SK-N-SH (cell line): ENCODE measurements at regions not wholly inside any gene's neighbourhood (a gene's known extent, or its start where the extent isn't known, plus 50 kb on each side); places are given as distances from the start of the nearest gene placed in this dataset.

ENCODE experiments used
- CTCF ChIA-PET: fragments of 300-600, 350-600 bp; formaldehyde crosslinking; extraction: SDS; loops from one replicate; lab custom pipeline; 2021; lab: Yijun Ruan, JAX
- POLR2A ChIA-PET: fragments of 350-600 bp; sonication (Branson Sonifier 250); formaldehyde crosslinking; extraction: SDS; loops from one replicate; lab custom pipeline; 2020; ENCODE audit warnings: antibody characterized with exemption, inconsistent platforms; lab: Yijun Ruan, JAX
- DNase-seq: peaks from one replicate; pipeline ENCODE4 v3.0.0; 2012
- H2AFZ ChIP-seq: fragments of 200-600 bp; sonication (generic); 2 replicates; pipeline ENCODE4 v1.8.1; 2016; ENCODE audit warnings: antibody characterized with exemption, mild to moderate bottlenecking, low read depth
- H3F3A ChIP-seq: fragments of 200-600 bp; sonication (generic); replicated peaks from 2 replicates; pipeline ENCODE3; 2016; ENCODE audit warnings: antibody characterized with exemption, mild to moderate bottlenecking; ENCODE audit not compliant: insufficient read depth
- H3K27ac ChIP-seq, 2 experiments: fragments of 200-500 bp in 1 of 2; fragments of 200-600 bp in 1 of 2; sonication (Bioruptor generic) in 1 of 2; sonication (generic), shearing (Covaris generic) in 1 of 2; 2 replicates each; pipeline versions ENCODE4 v1.5.1 to v1.6.1; 2014 to 2016; ENCODE audit warnings: low read depth in 2 of 2, inconsistent platforms in 1 of 2, low read length in 1 of 2, mild to moderate bottlenecking in 1 of 2, mixed read lengths in 1 of 2
- H3K27me3 ChIP-seq: fragments of 200-600 bp; sonication (generic), shearing (Covaris generic); 2 replicates; pipeline ENCODE4 v1.6.1; 2016; ENCODE audit warnings: mixed run types; ENCODE audit not compliant: insufficient read depth
- H3K36me3 ChIP-seq, 2 experiments: fragments of 200-500 bp in 1 of 2; fragments of 200-600 bp in 1 of 2; sonication (Bioruptor generic) in 1 of 2; sonication (generic) in 1 of 2; replicated peaks in 1 of 2; 2 replicates each; pipeline versions ENCODE3 to v1.5.1; 2014 to 2016; ENCODE audit warnings: low read length in 1 of 2, mild to moderate bottlenecking in 1 of 2; ENCODE audit not compliant: insufficient read depth in 2 of 2, control insufficient read depth in 1 of 2
- H3K4me1 ChIP-seq, 2 experiments: fragments of 200-500 bp in 1 of 2; fragments of 200-600 bp in 1 of 2; sonication (Bioruptor generic) in 1 of 2; sonication (generic), shearing (Covaris generic) in 1 of 2; 2 replicates each; pipeline versions ENCODE4 v1.5.1 to v1.6.1; 2014 to 2016; ENCODE audit warnings: low read depth in 1 of 2, low read length in 1 of 2, mixed run types in 1 of 2; ENCODE audit not compliant: insufficient read depth in 2 of 2, control insufficient read depth in 1 of 2
- H3K4me2 ChIP-seq: fragments of 200-600 bp; sonication (generic), shearing (Covaris generic); 2 replicates; pipeline ENCODE4 v1.6.1; 2017; ENCODE audit warnings: mixed run types
- H3K4me3 ChIP-seq, 2 experiments: fragments of 200-500 bp in 1 of 2; fragments of 200-600 bp in 1 of 2; sonication (Bioruptor generic) in 1 of 2; sonication (generic), shearing (Covaris generic) in 1 of 2; 2 replicates each; pipeline versions ENCODE4 v1.5.1 to v1.8.1; 2014 to 2016; ENCODE audit warnings: low read depth in 2 of 2, inconsistent platforms in 1 of 2, low read length in 1 of 2, mild to moderate bottlenecking in 1 of 2, mixed read lengths in 1 of 2, moderate library complexity in 1 of 2
- H3K79me2 ChIP-seq: fragments of 200-600 bp; sonication (generic); 2 replicates; pipeline ENCODE4 v1.8.1; 2017; ENCODE audit warnings: mild to moderate bottlenecking; ENCODE audit not compliant: insufficient read depth
- H3K9ac ChIP-seq: fragments of 200-600 bp; sonication (generic); 2 replicates; pipeline ENCODE4 v1.6.1; 2017; ENCODE audit warnings: mixed run types
- H3K9me2 ChIP-seq: fragments of 200-600 bp; sonication (generic); 2 replicates; pipeline ENCODE4 v1.6.1; 2017; ENCODE audit warnings: mixed run types
- H3K9me3 ChIP-seq: fragments of 200-600 bp; sonication (generic); 2 replicates; pipeline ENCODE4 v1.6.1; 2017; ENCODE audit warnings: mixed run types, mild to moderate bottlenecking, moderate library complexity
- H4K20me1 ChIP-seq: fragments of 200-600 bp; sonication (generic); 2 replicates; pipeline ENCODE4 v1.6.1; 2017; ENCODE audit warnings: mild to moderate bottlenecking, mixed run types; ENCODE audit not compliant: insufficient read depth
- CTCF ChIP-seq: fragments of 200-600 bp; sonication (generic); IDR thresholded peaks from 2 replicates; pipeline ENCODE4 v1.6.1; 2017; ENCODE audit warnings: antibody characterized with exemption, mild to moderate bottlenecking, moderate library complexity
- EP300 ChIP-seq, 2 experiments: IDR thresholded peaks; 2 replicates each; pipeline versions ENCODE4 v1.4.0 to v1.6.1; 2012; ENCODE audit warnings: borderline replicate concordance in 1 of 2, low read depth in 1 of 2, low read length in 1 of 2
- FOXM1 ChIP-seq: IDR thresholded peaks from 2 replicates; pipeline ENCODE4 v1.4.0; 2012; ENCODE audit warnings: low read depth, mild to moderate bottlenecking
- GABPA ChIP-seq: IDR thresholded peaks from 2 replicates; pipeline ENCODE4 v1.4.0; 2012; ENCODE audit warnings: low read depth, mild to moderate bottlenecking
- GATA2 ChIP-seq: sonication (generic); formaldehyde crosslinking; IDR thresholded peaks from 2 replicates; pipeline ENCODE4 v1.5.0; 2020; ENCODE audit warnings: mild to moderate bottlenecking, missing genetic modification reagents
- MEF2A ChIP-seq: IDR thresholded peaks from 2 replicates; pipeline ENCODE4 v1.4.0; 2012; ENCODE audit warnings: low read depth, borderline replicate concordance
- NFIC ChIP-seq: IDR thresholded peaks from 2 replicates; pipeline ENCODE4 v1.4.0; 2012; ENCODE audit warnings: borderline replicate concordance
- NRF1 ChIP-seq: IDR thresholded peaks from 2 replicates; pipeline ENCODE4 v1.6.1; 2012; ENCODE audit warnings: low read depth, mild to moderate bottlenecking, low read length
- RCOR1 ChIP-seq: fragments of 150-350 bp; IDR thresholded peaks from 2 replicates; pipeline ENCODE4 v1.6.1; 2017; ENCODE audit warnings: antibody characterized with exemption, low read length
- REST ChIP-seq: IDR thresholded peaks from 2 replicates; pipeline ENCODE4 v1.6.1; 2012; ENCODE audit warnings: mild to moderate bottlenecking, low read depth, low read length, moderate library complexity
- RFX5 ChIP-seq: IDR thresholded peaks from 2 replicates; pipeline ENCODE4 v1.6.1; 2012; ENCODE audit warnings: mild to moderate bottlenecking, improper control_type of control experiment, low read length
- RXRA ChIP-seq: IDR thresholded peaks from 2 replicates; pipeline ENCODE4 v1.4.0; 2012; ENCODE audit warnings: low read depth, mild to moderate bottlenecking, borderline replicate concordance
- TAF1 ChIP-seq: IDR thresholded peaks from 2 replicates; pipeline ENCODE4 v1.6.1; 2012; ENCODE audit warnings: low read depth, mild to moderate bottlenecking, low read length, moderate library complexity, borderline replicate concordance
- USF2 ChIP-seq: fragments of 150-350 bp; IDR thresholded peaks from 2 replicates; pipeline ENCODE4 v1.6.1; 2017; ENCODE audit warnings: antibody characterized with exemption, low read length, low read depth, borderline replicate concordance
- YY1 ChIP-seq: IDR thresholded peaks from 2 replicates; pipeline ENCODE4 v1.4.0; 2012; ENCODE audit warnings: low read depth, mild to moderate bottlenecking
- WGBS: methylation state at CpG from one replicate; pipeline ENCODE4 v1.1.6; 2017; ENCODE audit warnings: low lambda C conversion rate; 5-methylcytosine and 5-hydroxymethylcytosine counted together
- TF ChIP-seq, protein P1 (sequence below): IDR thresholded peaks from 2 replicates; pipeline ENCODE4; 2012
- TF ChIP-seq, protein P2 (sequence below): IDR thresholded peaks from 2 replicates; pipeline ENCODE4 v1.4.0; 2012; ENCODE audit warnings: low read depth, borderline replicate concordance

DNA sequence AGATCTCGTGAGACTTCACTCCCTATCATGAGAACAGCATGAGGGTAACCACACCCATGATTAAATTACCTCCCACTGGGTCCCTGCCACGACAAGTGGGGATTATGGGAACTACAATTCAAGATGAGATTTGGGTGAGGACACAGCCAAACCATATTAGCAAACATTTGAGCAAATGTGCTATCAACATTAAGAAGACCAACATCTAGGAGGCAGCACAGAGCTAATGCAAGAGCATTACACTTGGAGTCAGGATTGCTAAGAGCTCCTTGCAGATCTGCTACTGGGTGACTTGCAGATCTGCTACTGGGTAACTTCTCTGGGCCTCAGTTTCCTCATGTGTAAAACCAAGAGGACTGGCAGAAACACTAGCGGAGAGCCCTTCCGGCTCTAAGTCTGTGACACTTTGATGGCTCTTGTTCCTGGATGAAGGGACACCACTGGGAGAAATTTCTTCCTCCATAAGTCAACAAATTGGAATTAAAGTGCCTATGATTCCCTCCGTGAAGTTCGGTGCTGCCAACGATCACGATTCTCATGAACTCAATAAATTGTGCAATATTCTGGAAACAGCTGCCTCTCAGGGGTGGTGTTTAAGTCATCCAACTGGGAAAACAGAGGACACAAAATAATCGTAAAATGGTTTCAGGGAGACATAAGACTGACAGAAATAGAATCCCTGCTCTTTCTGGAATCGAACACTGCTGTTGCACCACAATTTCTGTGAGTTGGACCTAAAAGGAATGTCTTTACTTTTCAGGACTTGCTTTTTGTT is 115.8 kb upstream of the ITGB1 start (continued):
- TF ChIP-seq MEF2A, result no peak
- TF ChIP-seq, protein P1, sequence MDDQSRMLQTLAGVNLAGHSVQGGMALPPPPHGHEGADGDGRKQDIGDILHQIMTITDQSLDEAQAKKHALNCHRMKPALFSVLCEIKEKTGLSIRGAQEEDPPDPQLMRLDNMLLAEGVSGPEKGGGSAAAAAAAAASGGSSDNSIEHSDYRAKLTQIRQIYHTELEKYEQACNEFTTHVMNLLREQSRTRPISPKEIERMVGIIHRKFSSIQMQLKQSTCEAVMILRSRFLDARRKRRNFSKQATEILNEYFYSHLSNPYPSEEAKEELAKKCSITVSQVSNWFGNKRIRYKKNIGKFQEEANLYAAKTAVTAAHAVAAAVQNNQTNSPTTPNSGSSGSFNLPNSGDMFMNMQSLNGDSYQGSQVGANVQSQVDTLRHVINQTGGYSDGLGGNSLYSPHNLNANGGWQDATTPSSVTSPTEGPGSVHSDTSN, result no peak

- no peak overlapping the region for H3K27ac ChIP-seq
- no peaks in the 10 kb centered on the region for H3K4me1 ChIP-seq
- no peak overlapping the region for H3K4me3 ChIP-seq
- H3F3A ChIP-seq, result peaks cover 5% of the 10 kb centered on the region
- TF ChIP-seq TAF1 (no peak), RFX5 (no peak), RXRA (no peak), YY1 (no peak), USF2 (no peak), FOXM1 (no peak), NFIC (no peak), RCOR1 (no peak), REST (no peak), EP300 (IDR thresholded peaks at IDR 0.05; ENCODE audit: borderline replicate concordance in 1 of 2, low read depth in 1 of 2, low read length in 1 of 2) (no peak), NRF1 (no peak), CTCF (no peak), GABPA (no peak), MEF2A (no peak), GATA2 (no peak)
- TF ChIP-seq, protein P2, sequence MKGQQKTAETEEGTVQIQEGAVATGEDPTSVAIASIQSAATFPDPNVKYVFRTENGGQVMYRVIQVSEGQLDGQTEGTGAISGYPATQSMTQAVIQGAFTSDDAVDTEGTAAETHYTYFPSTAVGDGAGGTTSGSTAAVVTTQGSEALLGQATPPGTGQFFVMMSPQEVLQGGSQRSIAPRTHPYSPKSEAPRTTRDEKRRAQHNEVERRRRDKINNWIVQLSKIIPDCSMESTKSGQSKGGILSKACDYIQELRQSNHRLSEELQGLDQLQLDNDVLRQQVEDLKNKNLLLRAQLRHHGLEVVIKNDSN, result no peak
- H3K79me2 ChIP-seq, result no peaks in the 10 kb centered on the region
- H3K9me3 ChIP-seq, result no peaks in the 10 kb centered on the region
- WGBS, result 91% methylated on average over 2 of the region's 2 CpGs
- no peaks in the 10 kb centered on the region for H3K9me2 ChIP-seq
- no peaks in the 10 kb centered on the region for H3K27me3 ChIP-seq
- DNase-seq, result no peak
- no peaks in the 10 kb centered on the region for H4K20me1 ChIP-seq
- H3K36me3 ChIP-seq, result no peaks in the 10 kb centered on the region
- no peak overlapping the region for H2AFZ ChIP-seq
- no peak overlapping the region for H3K4me2 ChIP-seq
- H3K9ac ChIP-seq, result no peak overlapping the region
- ChIA-PET POLR2A (no interaction called here), CTCF (interaction anchor here (0.8 kb wide), 1 partner anchor 63 kb away, joined by 4 read pairs; no protein-coding TSS in a partner anchor)
Measured at GRCh38 chr10:33071857-33072256, 113.8 kb upstream of the ITGB1 start.
